GM21717 (cell line): ENCODE measurements at regions not wholly inside any gene's neighbourhood (a gene's known extent, or its start where the extent isn't known, plus 50 kb on each side); places are given as distances from the start of the nearest gene placed in this dataset.

ENCODE experiments used
- ATAC-seq: cut with Tn5 transposase; IDR thresholded peaks from one replicate; pipeline ENCODE4 v1.9.1; 2021; ENCODE audit warnings: mild to moderate bottlenecking, moderate library complexity; ENCODE audit not compliant: unreplicated experiment

DNA sequence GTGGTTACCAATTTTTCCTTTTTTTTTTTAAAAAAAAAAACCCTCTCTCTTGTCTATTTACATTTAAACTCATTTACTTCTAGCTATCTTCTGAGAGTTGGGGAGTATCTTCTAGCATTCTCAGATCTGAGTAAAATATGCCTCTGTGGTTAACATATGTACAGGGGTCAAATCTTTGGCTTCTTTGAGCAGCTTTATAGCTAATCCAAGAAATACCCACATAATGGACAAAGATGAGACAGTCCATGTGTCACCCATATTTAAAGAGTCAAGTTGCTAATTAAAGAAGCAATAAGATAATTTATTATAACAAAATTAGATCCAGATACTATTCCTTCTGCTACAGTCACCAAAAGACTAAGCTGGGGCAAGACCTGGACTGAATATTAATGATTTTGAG is 139.0 kb upstream of the HNRNPA3 start:
- no peak for ATAC-seq

GRCh38 chr2:177074099-177074710 is 138.4 kb upstream of the HNRNPA3 start:
- ATAC-seq = no peak

DNA sequence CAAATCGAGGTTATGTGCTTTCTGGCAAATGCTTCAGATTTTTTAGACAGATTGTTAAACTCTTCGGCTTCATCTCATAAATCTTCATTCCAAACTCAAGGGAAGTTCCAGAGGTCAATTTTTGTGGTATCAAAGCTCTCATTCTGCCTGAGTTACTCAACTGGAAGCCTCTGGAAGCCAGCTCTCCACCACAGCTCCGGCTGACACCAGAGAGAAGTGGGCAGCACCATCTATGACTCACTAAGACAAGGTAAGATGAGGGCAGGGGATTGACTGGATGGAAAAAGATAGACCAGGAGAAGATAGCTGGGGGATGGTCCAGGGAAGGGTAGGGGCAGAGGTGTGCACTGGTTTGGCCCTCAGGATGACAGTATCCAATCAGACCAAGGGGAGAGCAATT is 137.3 kb upstream of the HNRNPA3 start:
- no peak for ATAC-seq

DNA sequence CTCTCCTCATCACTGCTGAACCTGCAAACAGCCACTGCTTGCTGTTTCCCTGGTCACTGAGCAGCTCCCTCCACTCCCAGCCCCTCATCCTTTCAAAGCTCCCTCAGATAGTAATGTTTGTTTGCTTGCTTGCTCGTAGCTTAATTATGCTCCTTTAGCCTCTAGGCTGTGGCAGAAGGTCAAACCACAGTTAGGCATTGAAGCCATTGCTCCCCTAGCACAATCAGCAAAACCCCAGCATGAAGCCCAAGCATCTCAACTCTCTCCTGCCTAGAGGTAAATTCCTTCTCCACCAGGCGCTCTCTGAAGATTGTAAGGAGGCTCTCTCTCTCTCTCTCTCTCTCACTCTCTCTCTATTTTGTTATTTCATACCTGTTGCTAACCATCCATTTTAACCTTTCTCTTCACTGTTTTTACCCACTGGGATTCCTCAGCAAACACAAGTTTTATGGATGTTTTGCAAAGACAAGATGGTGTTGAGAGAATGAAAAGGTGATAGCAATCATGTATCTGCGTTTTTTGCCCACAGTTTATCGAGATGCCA is 135.9 kb upstream of the HNRNPA3 start:
- ATAC-seq = no peak

- no peak for ATAC-seq
Observed at GRCh38 chr2:177077778-177078177, 134.8 kb upstream of the HNRNPA3 start.

- ATAC-seq = no peak
Observed at GRCh38 chr2:177078416-177078815, 134.2 kb upstream of the HNRNPA3 start.

DNA sequence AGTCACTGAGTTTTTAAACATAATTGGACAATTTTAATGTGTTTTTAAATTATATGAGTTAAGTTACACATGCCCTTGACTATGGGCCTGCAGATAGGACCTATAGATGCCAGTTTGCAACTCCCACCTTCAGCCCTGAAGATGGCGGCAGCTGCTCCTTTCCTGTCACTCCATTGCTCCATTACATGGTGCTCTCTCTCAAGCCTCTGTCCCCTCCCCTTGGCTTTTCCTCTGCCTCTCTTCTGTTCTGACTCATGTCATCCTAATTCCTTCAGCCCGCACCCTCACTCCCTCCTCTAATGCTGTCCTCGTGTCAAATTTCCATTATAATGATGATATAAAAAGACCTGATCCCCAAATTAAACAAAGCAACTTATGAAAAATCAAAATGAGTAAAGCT is 133.7 kb upstream of the HNRNPA3 start:
- no peak for ATAC-seq

DNA sequence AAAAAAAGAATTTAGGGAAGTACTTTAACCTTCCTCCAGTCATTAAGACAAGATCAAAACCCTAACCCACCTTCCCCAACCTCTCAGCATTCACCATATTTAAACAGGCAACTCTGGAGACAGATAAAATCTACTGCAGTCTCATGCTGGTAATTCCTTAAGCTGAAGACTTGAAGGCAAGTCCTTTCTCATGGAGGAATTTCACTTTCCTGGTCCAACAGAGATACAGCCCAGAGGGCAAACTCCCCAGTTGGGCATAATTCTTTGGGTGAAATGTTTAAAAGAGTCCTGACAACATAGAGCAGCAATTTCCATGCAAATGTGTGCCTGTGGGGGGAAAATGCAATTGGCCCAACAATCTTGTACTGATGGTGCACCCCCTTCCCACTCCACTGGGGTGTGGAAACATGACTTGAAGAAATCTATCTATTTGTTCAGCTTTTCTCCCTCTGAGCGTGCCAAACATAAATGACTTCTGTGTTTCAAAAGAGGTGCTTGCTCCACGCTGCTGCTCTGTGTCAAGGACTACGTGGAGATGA is 131.8 kb upstream of the HNRNPA3 start:
- no peak for ATAC-seq

DNA sequence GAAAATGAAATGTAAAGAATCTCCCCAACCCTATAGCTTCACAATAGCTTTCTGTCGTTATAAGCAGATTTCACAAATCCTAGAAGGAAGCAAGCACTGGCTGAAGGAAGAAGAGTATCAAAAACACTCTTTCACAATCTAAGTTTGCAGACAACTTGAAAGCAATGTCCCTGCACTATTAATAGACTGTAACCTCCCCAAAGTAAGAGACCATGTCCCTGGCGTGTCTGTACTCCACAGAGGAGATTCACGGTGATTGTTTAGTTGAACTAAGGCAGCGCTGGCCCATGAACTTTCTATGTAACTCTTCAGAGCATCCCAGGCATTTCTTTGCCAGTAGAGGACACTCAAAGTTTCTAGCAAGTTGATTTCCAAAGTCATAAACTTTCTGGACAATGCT is 128.0 kb upstream of the HNRNPA3 start:
- ATAC-seq = no peak

GRCh38 chr2:177088529-177088928 is 124.1 kb upstream of the HNRNPA3 start:
- no peak for ATAC-seq

DNA sequence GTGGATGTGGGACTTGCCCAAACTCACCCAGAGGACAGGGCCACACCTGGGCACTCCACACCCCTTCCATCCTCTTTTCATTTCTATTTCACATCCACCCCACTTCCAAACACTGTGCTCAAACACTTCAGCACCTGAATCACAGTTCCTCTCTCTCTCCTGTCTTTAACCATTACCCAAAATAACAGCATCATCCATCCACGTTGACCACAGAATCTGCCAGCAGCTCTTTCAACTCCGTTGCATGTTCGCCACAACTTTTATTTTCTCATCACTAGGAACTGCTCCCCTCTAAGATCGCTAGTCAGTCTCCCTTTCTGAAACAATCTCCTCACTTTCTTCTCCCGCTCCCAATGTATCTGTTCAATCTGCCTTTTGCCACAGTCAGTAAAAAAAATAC is 121.6 kb upstream of the HNRNPA3 start:
- ATAC-seq = no peak

- no peak for ATAC-seq
Observed at GRCh38 chr2:177093371-177093770, 119.2 kb upstream of the HNRNPA3 start.

DNA sequence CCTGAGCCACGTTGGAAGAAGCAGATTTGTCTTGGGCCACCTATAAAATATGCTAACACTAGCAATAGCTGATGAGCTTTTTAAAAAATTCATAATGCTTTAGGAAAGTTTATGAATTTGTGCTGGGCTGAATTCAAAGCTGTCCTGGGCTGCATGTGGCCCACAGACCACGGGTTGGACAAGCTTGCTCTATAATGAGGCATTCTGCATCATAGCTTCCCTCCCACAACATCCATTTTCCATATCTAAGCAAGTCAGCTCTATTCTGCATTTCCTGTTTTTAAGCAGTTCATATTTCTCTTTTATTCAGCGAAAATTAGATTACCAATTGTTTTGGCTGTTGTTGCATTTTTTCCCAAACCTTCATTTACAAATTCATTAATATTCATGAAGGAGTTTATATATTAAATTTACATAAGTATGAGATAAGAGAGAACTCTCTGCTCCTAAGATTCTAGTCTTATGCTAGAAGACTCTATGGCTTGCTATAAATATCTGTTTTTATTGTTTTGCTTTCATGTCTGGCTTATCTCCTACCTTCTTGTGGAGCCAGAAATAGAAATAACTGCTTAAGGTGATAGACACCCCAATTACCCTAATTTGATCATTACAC is 114.5 kb upstream of the HNRNPA3 start:
- no peak for ATAC-seq

DNA sequence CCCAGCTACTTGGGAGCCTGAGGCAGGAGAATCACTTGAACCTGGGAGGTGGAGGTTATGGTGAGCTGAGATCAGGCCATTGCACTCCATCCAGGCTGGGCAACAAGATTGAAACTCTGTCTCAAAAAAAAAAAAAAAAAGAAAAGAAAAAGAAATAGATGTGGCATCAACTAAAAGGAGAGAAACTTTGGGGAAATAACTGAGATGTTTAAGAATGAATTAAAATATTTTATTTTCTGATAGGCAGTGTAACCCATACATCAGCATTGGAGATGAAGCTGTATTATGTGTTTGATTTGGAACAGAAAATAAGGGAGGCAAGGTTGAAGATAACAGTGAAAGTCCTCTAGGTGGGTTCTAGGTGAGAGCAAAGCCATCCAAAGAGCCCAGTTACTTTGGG is 110.7 kb upstream of the HNRNPA3 start:
- ATAC-seq = no peak

GRCh38 chr2:177106212-177106611 is 106.4 kb upstream of the HNRNPA3 start:
- ATAC-seq = no peak

DNA sequence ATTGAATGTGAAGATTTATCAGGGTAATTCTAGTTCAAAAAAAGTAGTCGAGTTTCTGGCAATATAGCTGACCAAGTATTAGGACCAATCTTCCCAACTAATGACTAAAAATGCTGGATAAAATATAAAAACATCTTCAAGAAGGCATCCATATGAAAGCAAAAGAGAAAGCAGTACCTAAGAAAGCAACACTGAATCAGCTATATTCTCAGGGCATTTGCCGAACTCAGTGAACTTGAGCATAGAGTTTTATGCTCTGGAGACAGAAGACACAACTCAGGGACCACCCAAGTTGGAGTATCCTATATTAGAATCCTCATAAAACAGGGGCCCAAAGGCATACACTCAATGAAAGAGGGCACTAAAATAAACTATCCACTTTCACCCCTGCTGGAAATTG is 103.7 kb upstream of the HNRNPA3 start:
- no peak for ATAC-seq

GRCh38 chr2:177114712-177115111 is 97.9 kb upstream of the HNRNPA3 start:
- no peak for ATAC-seq

- ATAC-seq = no peak
Observed at GRCh38 chr2:177117755-177118154, 94.8 kb upstream of the HNRNPA3 start.

DNA sequence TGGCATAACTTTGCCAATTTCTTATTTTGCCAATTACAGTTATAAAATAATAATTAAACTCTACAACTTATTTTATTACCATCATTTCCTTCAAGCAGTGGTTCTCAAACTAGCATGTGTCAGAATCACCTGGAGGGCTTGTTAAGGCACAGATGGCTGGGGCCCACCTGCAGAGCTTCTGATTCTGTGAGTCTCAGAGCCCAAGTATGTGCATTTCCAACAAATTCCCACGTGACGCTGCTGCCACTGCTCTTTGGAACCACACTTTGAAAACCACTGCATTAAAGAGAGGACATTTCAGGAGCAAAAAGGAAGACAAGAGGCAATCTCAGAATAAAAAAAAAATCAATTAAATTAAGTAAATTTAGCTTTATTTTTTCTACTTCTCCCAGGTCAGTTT is 94.0 kb upstream of the HNRNPA3 start:
- no peak for ATAC-seq

- no peak for ATAC-seq
Observed at GRCh38 chr2:177119099-177119498, 93.5 kb upstream of the HNRNPA3 start.

DNA sequence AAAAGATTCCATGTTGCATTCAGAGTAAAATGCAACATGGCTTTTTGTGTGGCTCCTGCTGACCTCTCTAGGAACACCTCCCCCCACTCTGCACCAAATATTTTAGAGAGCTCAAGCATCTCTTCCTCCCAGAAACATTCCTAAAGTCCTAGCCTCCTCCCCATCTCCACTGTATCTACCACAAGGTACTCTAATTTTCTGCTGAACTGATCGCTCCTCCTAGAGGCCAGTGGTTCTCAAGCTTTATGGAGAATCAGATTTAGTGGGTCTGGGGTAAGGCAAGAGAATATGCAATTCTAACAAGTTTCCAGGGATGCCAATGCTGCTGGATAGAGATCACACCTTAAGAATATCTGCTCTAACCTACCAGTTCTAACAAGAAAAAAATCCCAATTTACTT is 89.5 kb upstream of the HNRNPA3 start:
- ATAC-seq = no peak

GRCh38 chr2:177124371-177124770 is 88.2 kb upstream of the HNRNPA3 start:
- ATAC-seq = no peak

DNA sequence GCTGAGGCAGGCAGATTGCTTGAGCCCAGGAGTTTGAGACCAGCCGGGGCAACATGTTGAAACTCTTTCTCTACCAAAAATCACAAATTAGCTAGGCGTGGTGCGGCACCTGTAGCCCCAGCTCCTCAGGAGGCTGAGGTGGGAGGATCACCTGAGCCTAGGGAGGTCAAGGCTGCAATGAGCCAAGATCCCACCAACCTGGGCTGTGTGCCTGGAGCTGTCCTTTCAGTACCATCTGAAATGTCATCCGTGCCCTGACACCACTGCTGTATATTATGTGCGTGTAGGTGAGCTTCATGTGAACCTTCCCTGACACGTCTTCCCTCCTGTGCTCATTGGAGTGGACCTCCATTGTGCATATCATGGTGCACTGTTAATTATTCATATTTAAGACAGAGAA is 84.8 kb upstream of the HNRNPA3 start:
- no peak for ATAC-seq
